ENCODE measurements at regions not wholly inside any gene's neighbourhood (a gene's known extent, or its start where the extent isn't known, plus 50 kb on each side); places are given as distances from the start of the nearest gene placed in this dataset.
"Not testable (repeated sequence)": the region's sequence is repeated elsewhere in the genome, so short reads cannot be mapped to it uniquely, and the experiment has no call there.

GRCh38 chr1:96865731-96866685, 144.4 kb downstream of the PTBP2 start:
- DNase-seq = no peak

GRCh38 chr1:96872757-96873156, 151.2 kb downstream of the PTBP2 start:
- no peak for DNase-seq

GRCh38 chr1:96878640-96879039, 157.1 kb downstream of the PTBP2 start:
- no peak for DNase-seq

- DNase-seq = no peak
Measured at GRCh38 chr1:96880626-96881025, 159.0 kb downstream of the PTBP2 start.

- DNase-seq = no peak
Measured at GRCh38 chr1:96882096-96882495, 160.5 kb downstream of the PTBP2 start.

GRCh38 chr1:96886474-96886873, 164.9 kb downstream of the PTBP2 start:
- DNase-seq = no peak

- no peak for DNase-seq
Measured at GRCh38 chr1:96887501-96887900, 165.9 kb downstream of the PTBP2 start.

- no peak for DNase-seq
Measured at GRCh38 chr1:96901783-96902363, 180.3 kb downstream of the PTBP2 start.

- no peak for DNase-seq
Measured at GRCh38 chr1:96912248-96912647, 190.7 kb downstream of the PTBP2 start.

- not testable (repeated sequence) for DNase-seq
Measured at GRCh38 chr1:96915701-96916100, 194.1 kb downstream of the PTBP2 start.

- peak; percentile 79 for DNase-seq
Measured at GRCh38 chr1:96918406-96918805, 196.8 kb downstream of the PTBP2 start.

- DNase-seq = no peak
Measured at GRCh38 chr1:96922181-96922580, 200.6 kb downstream of the PTBP2 start.

- no peak for DNase-seq
Measured at GRCh38 chr1:96923753-96924152, 202.2 kb downstream of the PTBP2 start.

- DNase-seq = peak; percentile 3
Measured at GRCh38 chr1:96926176-96926575, 204.6 kb downstream of the PTBP2 start.

- DNase-seq = no peak
Measured at GRCh38 chr1:96927125-96927524, 205.5 kb downstream of the PTBP2 start.

GRCh38 chr1:96931136-96931535, 209.6 kb downstream of the PTBP2 start:
- no peak for DNase-seq

- DNase-seq = no peak
Measured at GRCh38 chr1:96934282-96934681, 212.7 kb downstream of the PTBP2 start.

GRCh38 chr1:96944432-96945092, 223.0 kb downstream of the PTBP2 start:
- no peak for DNase-seq

GRCh38 chr1:96945509-96946084, 224.0 kb downstream of the PTBP2 start:
- no peak for DNase-seq

- DNase-seq = no peak
Measured at GRCh38 chr1:96955307-96956012, 233.9 kb downstream of the PTBP2 start.

GRCh38 chr1:96962216-96962615, 240.6 kb downstream of the PTBP2 start:
- DNase-seq = no peak

- no peak for DNase-seq
Measured at GRCh38 chr1:96962751-96963211, 241.2 kb downstream of the PTBP2 start.

GRCh38 chr1:96964761-96965160, 243.2 kb downstream of the PTBP2 start:
- no peak for DNase-seq
